GM12891 (cell line): ENCODE measurements at regions not wholly inside any gene's neighbourhood (a gene's known extent, or its start where the extent isn't known, plus 50 kb on each side); places are given as distances from the start of the nearest gene placed in this dataset.

Experiments
- POLR2A ChIP-seq: IDR thresholded peaks from 2 replicates; pipeline ENCODE4 v1.6.1; 2011; ENCODE audit warnings: low read depth, low read length, control low read depth
- POLR2AphosphoS5 ChIP-seq: IDR thresholded peaks from 2 replicates; pipeline ENCODE4 v1.6.1; 2011; ENCODE audit warnings: low read depth, low read length, control low read depth
- POU2F2 ChIP-seq: IDR thresholded peaks from 2 replicates; pipeline ENCODE4 v1.6.1; 2011; ENCODE audit warnings: low read depth, mild to moderate bottlenecking, control low read depth, low read length, moderate library complexity
- SPI1 ChIP-seq: IDR thresholded peaks from 2 replicates; pipeline ENCODE4 v1.6.1; 2011; ENCODE audit warnings: low read depth, low read length, control low read depth
- TAF1 ChIP-seq: IDR thresholded peaks from 2 replicates; pipeline ENCODE4 v1.6.1; 2011; ENCODE audit warnings: low read depth, low read length, control low read depth

- TF ChIP-seq POU2F2 (no peak), POLR2A (no peak), POLR2AphosphoS5 (no peak), SPI1 (no peak), TAF1 (no peak)
Measured at GRCh38 chr4:123081971-123082370, 159.6 kb upstream of the NUDT6 start.
